ENCODE measurements at regions not wholly inside any gene's neighbourhood (a gene's known extent, or its start where the extent isn't known, plus 50 kb on each side); places are given as distances from the start of the nearest gene placed in this dataset.
"Not testable (repeated sequence)": the region's sequence is repeated elsewhere in the genome, so short reads cannot be mapped to it uniquely, and the experiment has no call there.

DNA sequence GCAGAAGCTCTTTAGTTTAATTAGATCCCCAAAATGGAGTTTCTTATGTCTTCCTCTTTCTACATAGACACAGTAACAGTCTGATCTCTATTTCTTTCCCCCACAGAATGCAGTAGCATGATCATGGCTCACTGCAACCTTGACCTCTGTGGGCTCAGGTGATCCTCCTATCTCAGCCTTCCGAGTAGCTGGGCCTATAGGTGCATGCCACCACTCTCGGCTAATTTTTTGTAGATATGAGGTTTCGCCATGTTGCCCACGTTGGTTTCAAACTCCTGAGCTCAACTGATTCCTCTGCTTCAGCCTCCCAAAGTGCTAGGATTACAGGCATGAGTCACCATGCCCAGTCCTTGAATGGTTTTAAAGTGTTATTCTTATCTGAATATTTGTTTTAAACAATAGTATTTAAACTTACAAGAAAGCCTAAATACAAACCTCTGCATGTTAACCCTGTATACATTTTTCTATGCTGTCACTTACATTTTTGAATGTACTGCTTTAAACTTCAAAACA is 120.6 kb downstream of the GOSR1 start:
- no peak overlapping the region for H3K27ac ChIP-seq
- H3K27me3 ChIP-seq, result no peaks in the 10 kb centered on the region
- H3K36me3 ChIP-seq, result no peaks in the 10 kb centered on the region
- no peak overlapping the region for H3K4me3 ChIP-seq
- TF ChIP-seq, protein P1, sequence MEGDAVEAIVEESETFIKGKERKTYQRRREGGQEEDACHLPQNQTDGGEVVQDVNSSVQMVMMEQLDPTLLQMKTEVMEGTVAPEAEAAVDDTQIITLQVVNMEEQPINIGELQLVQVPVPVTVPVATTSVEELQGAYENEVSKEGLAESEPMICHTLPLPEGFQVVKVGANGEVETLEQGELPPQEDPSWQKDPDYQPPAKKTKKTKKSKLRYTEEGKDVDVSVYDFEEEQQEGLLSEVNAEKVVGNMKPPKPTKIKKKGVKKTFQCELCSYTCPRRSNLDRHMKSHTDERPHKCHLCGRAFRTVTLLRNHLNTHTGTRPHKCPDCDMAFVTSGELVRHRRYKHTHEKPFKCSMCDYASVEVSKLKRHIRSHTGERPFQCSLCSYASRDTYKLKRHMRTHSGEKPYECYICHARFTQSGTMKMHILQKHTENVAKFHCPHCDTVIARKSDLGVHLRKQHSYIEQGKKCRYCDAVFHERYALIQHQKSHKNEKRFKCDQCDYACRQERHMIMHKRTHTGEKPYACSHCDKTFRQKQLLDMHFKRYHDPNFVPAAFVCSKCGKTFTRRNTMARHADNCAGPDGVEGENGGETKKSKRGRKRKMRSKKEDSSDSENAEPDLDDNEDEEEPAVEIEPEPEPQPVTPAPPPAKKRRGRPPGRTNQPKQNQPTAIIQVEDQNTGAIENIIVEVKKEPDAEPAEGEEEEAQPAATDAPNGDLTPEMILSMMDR (IDR thresholded peaks at IDR 0.05), result no peak
- H3K9me3 ChIP-seq, result no peaks in the 10 kb centered on the region
- H3K4me1 ChIP-seq, result peaks cover 0 to 12% of the 10 kb centered on the region in 2 donors
- no peak for DNase-seq (ENCODE audit: low spot score)

DNA sequence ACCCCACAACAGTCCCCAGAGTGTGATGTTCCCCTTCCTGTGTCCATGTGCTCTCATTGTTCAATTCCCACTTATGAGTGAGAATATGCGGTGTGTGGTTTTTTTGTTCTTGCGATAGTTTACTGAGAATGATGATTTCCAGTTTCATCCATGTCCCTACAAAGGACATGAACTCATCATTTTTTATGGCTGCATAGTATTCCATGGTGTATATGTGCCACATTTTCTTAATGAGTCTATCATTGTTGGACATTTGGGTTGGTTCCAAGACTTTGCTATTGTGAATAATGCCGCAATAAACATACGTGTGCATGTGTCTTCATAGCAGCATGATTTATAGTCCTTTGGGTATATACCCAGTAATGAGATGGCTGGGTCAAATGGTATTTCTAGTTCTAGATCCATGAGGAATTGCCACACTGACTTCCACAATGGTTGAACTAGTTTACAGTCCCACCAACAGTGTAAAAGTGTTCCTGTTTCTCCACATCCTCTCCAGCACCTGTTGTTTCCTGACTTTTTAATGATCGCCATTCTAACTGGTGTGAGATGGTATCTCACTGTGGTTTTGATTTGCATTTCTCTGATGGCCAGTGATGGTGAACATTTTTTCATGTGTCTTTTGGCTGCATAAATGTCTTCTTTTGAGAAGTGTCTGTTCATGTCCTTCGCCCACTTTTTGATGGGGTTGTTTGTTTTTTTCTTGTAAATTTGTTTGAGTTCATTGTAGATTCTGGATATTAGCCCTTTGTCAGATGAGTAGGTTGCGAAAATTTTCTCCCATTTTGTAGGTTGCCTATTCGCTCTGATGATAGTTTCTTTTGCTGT is 120.0 kb downstream of the GOSR1 start:
- not testable (repeated sequence) for H3K9me3 ChIP-seq; H3K27ac ChIP-seq; DNase-seq (ENCODE audit: low spot score); H3K36me3 ChIP-seq; H3K4me3 ChIP-seq; H3K27me3 ChIP-seq
- peaks cover 0 to 11% of the 10 kb centered on the region in 2 donors for H3K4me1 ChIP-seq

DNA sequence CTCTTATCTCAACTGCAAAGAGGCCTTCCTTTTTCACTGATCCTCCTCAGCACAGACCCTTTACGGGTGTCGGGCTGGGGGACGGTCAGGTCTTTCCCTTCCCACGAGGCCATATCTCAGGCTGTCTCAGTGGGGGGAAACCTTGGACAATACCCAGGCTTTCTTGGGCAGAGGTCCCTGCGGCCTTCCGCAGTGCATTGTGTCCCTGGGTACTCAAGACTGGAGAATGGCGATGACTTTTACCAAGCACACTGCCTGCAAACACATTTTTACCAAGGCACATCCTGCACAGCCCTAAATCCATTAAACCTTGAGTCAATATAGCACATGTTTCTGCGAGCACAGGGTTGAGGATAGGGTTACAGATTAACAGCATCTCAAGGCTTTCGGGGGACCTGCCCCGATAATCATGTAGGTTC is 117.8 kb downstream of the GOSR1 start:
- not testable (repeated sequence) for H3K4me3 ChIP-seq; DNase-seq (ENCODE audit: low spot score); H3K27me3 ChIP-seq; H3K27ac ChIP-seq; H3K36me3 ChIP-seq; H3K4me1 ChIP-seq; H3K9me3 ChIP-seq

DNA sequence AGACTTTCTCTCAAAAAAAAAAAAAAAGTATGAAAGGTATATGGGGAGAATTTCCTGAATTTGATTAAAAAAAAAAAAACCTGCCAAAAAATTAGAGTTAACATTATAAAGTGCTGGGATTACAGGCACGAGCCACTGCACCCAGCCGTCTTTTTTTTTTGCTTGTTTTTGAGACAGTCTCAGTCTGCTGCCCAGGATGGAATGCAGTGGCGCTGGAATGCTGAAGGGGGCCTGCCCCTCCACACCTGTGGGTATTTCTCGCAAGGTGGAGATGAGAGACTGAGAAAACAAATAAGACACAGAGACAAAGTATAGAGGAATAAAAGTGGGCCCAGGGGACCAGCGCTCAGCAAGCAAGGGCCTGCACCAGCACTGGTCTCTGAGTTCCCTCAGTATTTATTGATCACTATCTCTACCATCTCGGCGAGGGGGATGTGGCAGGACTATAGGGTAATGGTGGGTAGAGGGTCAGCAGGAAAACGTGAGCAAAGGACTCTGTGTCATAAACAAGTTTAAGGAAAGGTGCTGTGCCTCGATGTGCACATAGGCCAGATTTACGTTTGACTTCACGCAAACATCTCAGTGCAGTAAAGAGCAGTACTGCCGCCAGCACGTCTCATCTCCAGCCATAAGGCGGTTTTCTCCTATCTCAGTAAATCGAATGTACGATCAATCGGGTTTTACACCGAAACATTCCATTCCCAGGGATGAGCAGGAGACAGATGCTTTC is 117.2 kb downstream of the GOSR1 start:
- Histone ChIP-seq H3K9me3 (no peaks in the 10 kb centered on the region), H3K4me1 (peaks cover 0 to under 1% of the 10 kb centered on the region in 2 donors), H3K36me3 (no peaks in the 10 kb centered on the region), H3K27ac (no peak overlapping the region), H3K27me3 (no peaks in the 10 kb centered on the region), H3K4me3 (no peak overlapping the region)
- DNase-seq (ENCODE audit: low spot score), result no peak
- TF ChIP-seq, protein P1 (IDR thresholded peaks at IDR 0.05), result no peak

DNA sequence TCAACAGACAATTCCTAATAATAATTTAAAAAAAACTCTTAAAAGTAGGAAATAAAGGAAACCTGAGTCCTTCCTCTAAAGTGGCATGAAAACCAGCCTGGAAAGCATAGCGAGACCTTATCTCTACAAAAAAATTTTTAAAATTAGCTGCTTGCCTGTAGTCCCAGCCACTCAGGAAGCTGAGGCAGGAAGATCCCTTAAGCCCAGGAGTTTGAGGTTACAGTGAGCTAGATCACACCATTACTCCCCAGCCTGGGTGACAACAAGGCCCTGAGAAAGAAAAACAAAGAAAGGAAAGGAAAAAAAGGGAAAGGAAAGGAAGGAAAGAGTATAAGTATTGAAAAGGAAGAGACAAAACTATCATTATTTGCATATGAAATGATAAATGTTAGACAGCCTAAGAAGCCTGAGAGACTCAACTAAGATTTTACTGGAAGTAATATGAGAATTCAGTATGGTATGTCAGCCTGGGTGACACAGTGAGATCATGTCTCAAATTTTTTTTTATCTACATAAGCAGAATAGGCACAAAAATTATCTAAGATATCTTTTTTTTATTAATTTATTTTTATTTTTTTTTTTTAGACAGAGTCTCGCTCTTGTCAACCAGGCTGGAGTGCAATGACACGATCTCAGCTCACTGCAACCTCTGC is 113.0 kb downstream of the GOSR1 start:
- no peaks in the 10 kb centered on the region for H3K36me3 ChIP-seq
- TF ChIP-seq, protein P1 (IDR thresholded peaks at IDR 0.05), result no peak
- no peak for DNase-seq (ENCODE audit: low spot score)
- no peak overlapping the region for H3K27ac ChIP-seq
- H3K4me1 ChIP-seq, result no peaks in the 10 kb centered on the region
- no peak overlapping the region for H3K4me3 ChIP-seq
- no peaks in the 10 kb centered on the region for H3K27me3 ChIP-seq
- H3K9me3 ChIP-seq, result peaks cover 0 to 6% of the 10 kb centered on the region in 2 donors

DNA sequence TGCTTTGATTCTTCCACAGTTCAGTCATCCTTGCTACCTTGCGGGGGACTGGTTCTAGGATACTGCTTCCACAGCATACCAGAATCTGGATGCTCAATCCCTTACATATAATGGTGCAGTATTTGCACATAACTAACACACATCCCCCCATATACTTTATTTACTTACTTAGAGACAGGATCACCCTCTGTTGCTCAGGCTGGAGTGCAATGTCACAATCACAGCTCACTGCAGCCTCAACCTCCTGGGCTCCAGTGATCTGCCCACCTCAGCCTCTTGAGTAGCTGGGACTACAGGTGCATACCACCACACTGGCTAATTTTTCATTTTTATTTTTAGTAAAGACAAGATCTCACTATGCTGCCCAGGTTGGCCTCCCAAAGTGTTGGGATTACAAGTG is 112.2 kb downstream of the GOSR1 start:
- Histone ChIP-seq H3K27me3 (no peaks in the 10 kb centered on the region), H3K36me3 (no peaks in the 10 kb centered on the region), H3K4me1 (no peaks in the 10 kb centered on the region), H3K9me3 (peaks cover 0 to 6% of the 10 kb centered on the region in 2 donors), H3K4me3 (no peak overlapping the region), H3K27ac (no peak overlapping the region)
- DNase-seq (ENCODE audit: low spot score), result no peak
- TF ChIP-seq, protein P1 (IDR thresholded peaks at IDR 0.05), result no peak

Measured in right atrium auricular region (tissue), 2 donors.